Upper lobe of right lung (tissue), 1 donor: ENCODE measurements at regions not wholly inside any gene's neighbourhood (a gene's known extent, or its start where the extent isn't known, plus 50 kb on each side); places are given as distances from the start of the nearest gene placed in this dataset.

Experiments
- ATAC-seq: fragments of 200-7000 bp; cut with Tn5 transposase; one replicate; pipeline ENCODE4 v1.9.1; 2020; ENCODE audit warnings: mild to moderate bottlenecking, moderate library complexity
- DNase-seq: peaks from one replicate; pipeline ENCODE4 v3.0.0-alpha.2; 2020
- H3K27ac ChIP-seq: fragments of 200-600 bp; one replicate; pipeline ENCODE4 v1.8.0; 2022
- H3K27me3 ChIP-seq: fragments of 200-600 bp; one replicate; pipeline ENCODE4 v1.8.0; 2022; ENCODE audit warnings: mild to moderate bottlenecking
- H3K36me3 ChIP-seq: fragments of 200-600 bp; one replicate; pipeline ENCODE4 v1.8.0; 2022
- H3K4me1 ChIP-seq: fragments of 200-600 bp; one replicate; pipeline ENCODE4 v1.8.0; 2022
- H3K4me3 ChIP-seq: fragments of 200-600 bp; one replicate; pipeline ENCODE4 v1.8.0; 2022; ENCODE audit warnings: mild to moderate bottlenecking
- H3K9me3 ChIP-seq: fragments of 200-600 bp; one replicate; pipeline ENCODE4 v1.8.0; 2022
- intact Hi-C: fragments of 100-400 bp; cut with DNase I; formaldehyde crosslinking; loops from one replicate; pipeline ENCODE4 v1.11.0; 2022
- TF ChIP-seq, protein P1 (sequence below): fragments of 200-600 bp; IDR thresholded peaks from one replicate; pipeline ENCODE4 v1.8.0; 2022; ENCODE audit warnings: antibody characterized with exemption
- donor health status: DM: no; HTN: yes; CAD: no; lungs with severe emphysema.

GRCh38 chr1:53390736-53391135, 62.9 kb upstream of the LRP8 start:
- no peak for ATAC-seq
- Histone ChIP-seq H3K4me1 (no peaks in the 10 kb centered on the region), H3K9me3 (no peaks in the 10 kb centered on the region), H3K4me3 (no peak overlapping the region), H3K27ac (no peak overlapping the region), H3K36me3 (no peaks in the 10 kb centered on the region), H3K27me3 (no peaks in the 10 kb centered on the region)
- no peak for DNase-seq
- TF ChIP-seq, protein P1, sequence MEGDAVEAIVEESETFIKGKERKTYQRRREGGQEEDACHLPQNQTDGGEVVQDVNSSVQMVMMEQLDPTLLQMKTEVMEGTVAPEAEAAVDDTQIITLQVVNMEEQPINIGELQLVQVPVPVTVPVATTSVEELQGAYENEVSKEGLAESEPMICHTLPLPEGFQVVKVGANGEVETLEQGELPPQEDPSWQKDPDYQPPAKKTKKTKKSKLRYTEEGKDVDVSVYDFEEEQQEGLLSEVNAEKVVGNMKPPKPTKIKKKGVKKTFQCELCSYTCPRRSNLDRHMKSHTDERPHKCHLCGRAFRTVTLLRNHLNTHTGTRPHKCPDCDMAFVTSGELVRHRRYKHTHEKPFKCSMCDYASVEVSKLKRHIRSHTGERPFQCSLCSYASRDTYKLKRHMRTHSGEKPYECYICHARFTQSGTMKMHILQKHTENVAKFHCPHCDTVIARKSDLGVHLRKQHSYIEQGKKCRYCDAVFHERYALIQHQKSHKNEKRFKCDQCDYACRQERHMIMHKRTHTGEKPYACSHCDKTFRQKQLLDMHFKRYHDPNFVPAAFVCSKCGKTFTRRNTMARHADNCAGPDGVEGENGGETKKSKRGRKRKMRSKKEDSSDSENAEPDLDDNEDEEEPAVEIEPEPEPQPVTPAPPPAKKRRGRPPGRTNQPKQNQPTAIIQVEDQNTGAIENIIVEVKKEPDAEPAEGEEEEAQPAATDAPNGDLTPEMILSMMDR, result no peak
- intact Hi-C loops, result loop anchor here (5.0 kb wide), 1 partner anchor 113 kb away; no protein-coding TSS in a partner anchor

DNA sequence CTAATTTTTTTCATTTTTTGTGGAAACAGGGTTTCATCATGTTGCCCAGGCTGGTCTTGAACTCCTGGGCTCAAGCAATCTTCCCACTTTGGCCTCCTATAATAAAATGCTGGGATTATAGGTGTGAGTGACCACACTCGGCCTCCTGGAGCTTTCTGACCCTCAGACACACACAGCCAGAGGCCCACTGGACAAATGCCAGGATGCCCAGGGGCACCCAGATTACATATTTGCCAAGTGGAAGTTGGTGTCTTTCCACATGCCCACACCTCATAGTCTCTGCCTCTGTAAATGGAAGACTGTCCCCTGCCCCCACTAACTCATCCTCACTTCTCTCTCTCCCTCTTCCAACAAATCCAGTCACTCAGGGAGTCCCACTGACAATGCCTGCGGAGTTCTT, 63.4 kb upstream of the LRP8 start:
- DNase-seq (no peak), ATAC-seq (no peak)
- TF ChIP-seq, protein P1, result no peak
- Histone ChIP-seq H3K9me3 (no peaks in the 10 kb centered on the region), H3K4me1 (no peaks in the 10 kb centered on the region), H3K27ac (no peak overlapping the region), H3K4me3 (no peak overlapping the region), H3K36me3 (no peaks in the 10 kb centered on the region), H3K27me3 (no peaks in the 10 kb centered on the region)
- intact Hi-C loops, result loop anchor here (5.0 kb wide), 1 partner anchor 114 kb away; no protein-coding TSS in a partner anchor

GRCh38 chr1:53391982-53392381, 64.1 kb upstream of the LRP8 start:
- no peaks in the 10 kb centered on the region for H3K27me3 ChIP-seq
- ATAC-seq (no peak), DNase-seq (no peak)
- H3K9me3 ChIP-seq, result no peaks in the 10 kb centered on the region
- H3K4me3 ChIP-seq, result no peak overlapping the region
- H3K27ac ChIP-seq, result no peak overlapping the region
- H3K4me1 ChIP-seq, result no peaks in the 10 kb centered on the region
- TF ChIP-seq, protein P1, result no peak
- no peaks in the 10 kb centered on the region for H3K36me3 ChIP-seq
- intact Hi-C loops, result loop anchor here (5.0 kb wide), 1 partner anchor 115 kb away; no protein-coding TSS in a partner anchor

DNA sequence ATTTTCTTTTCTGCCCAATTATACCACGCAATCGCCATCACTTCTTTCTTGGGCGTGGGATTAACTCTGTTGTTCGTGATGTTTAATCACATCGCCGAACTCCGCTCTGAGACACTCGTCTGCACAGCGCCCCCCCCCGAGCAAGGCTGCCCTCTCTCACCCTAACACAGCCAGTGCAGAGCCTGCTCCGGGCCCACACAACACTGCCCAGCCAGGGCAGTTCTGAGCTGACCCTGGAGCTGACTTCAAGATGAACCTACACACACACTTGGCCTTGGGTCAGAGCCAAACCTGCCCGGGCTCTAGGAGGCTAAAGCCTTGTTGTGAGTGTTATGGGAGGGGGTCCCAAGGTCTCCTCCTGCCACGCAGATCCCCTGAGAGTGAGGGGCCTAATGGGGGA, 64.6 kb upstream of the LRP8 start:
- intact Hi-C loops, result loop anchor here (5.0 kb wide), 1 partner anchor 115 kb away; no protein-coding TSS in a partner anchor
- H3K9me3 ChIP-seq, result no peaks in the 10 kb centered on the region
- DNase-seq (peak; percentile 42), ATAC-seq (no peak)
- TF ChIP-seq, protein P1, result no peak
- H3K36me3 ChIP-seq, result no peaks in the 10 kb centered on the region
- no peaks in the 10 kb centered on the region for H3K27me3 ChIP-seq
- H3K4me3 ChIP-seq, result no peak overlapping the region
- H3K4me1 ChIP-seq, result no peaks in the 10 kb centered on the region
- H3K27ac ChIP-seq, result no peak overlapping the region

GRCh38 chr1:53393325-53393792, 65.5 kb upstream of the LRP8 start:
- ATAC-seq (peak; percentile 90), DNase-seq (peak; percentile 87)
- intact Hi-C loops, result loop anchor here (5.0 kb wide), 1 partner anchor 116 kb away; no protein-coding TSS in a partner anchor
- Histone ChIP-seq H3K9me3 (no peaks in the 10 kb centered on the region), H3K4me1 (no peaks in the 10 kb centered on the region), H3K4me3 (no peak overlapping the region), H3K27me3 (no peaks in the 10 kb centered on the region), H3K36me3 (no peaks in the 10 kb centered on the region), H3K27ac (no peak overlapping the region)
- TF ChIP-seq, protein P1, result peak; percentile 95

- intact Hi-C loops, result loop anchor here (5.0 kb wide), 1 partner anchor 117 kb away; no protein-coding TSS in a partner anchor
- Histone ChIP-seq H3K27me3 (no peaks in the 10 kb centered on the region), H3K27ac (no peak overlapping the region), H3K4me1 (no peaks in the 10 kb centered on the region), H3K36me3 (no peaks in the 10 kb centered on the region), H3K4me3 (no peak overlapping the region), H3K9me3 (no peaks in the 10 kb centered on the region)
- TF ChIP-seq, protein P1, result no peak
- DNase-seq (no peak), ATAC-seq (no peak)
Measured at GRCh38 chr1:53394306-53394705, 64.9 kb upstream of the DMRTB1 start.
